A673 (cell line): ENCODE measurements at regions not wholly inside any gene's neighbourhood (a gene's known extent, or its start where the extent isn't known, plus 50 kb on each side); places are given as distances from the start of the nearest gene placed in this dataset.

ENCODE experiments used
- CTCF ChIP-seq: fragments of 300-800, 200-600 bp; sonication (generic); conservative IDR thresholded peaks from 2 replicates; pipeline ENCODE4 v1.5.1; 2017; ENCODE audit warnings: low read depth, mild to moderate bottlenecking, antibody characterized with exemption, low read length, moderate library complexity, mixed read lengths
- EZH2 ChIP-seq: fragments of 200-600 bp; sonication (generic); IDR thresholded peaks from 2 replicates; pipeline ENCODE4 v1.6.1; 2017; ENCODE audit warnings: borderline replicate concordance, low read depth, mild to moderate bottlenecking, mixed read lengths, antibody characterized with exemption, low read length; ENCODE audit not compliant: poor library complexity, severe bottlenecking

- TF ChIP-seq CTCF: no peak
- no peak for TF ChIP-seq EZH2
These were observed 66.1 kb upstream of the ACSL1 start for GRCh38 chr4:184891816-184892397.
